Glutamatergic neuron (in vitro differentiated cells): ENCODE measurements at regions not wholly inside any gene's neighbourhood (a gene's known extent, or its start where the extent isn't known, plus 50 kb on each side); places are given as distances from the start of the nearest gene placed in this dataset.

Source experiments
- DNase-seq: peaks from one replicate; pipeline ENCODE4 v3.0.0; 2022
- H3K27ac Mint-ChIP-seq: one replicate; pipeline ENCODE4 v1.8.0; 2020; ENCODE audit warnings: mild to moderate bottlenecking, mixed read lengths, inconsistent platforms; ENCODE audit not compliant: unreplicated experiment
- H3K27me3 Mint-ChIP-seq: one replicate; pipeline ENCODE4 v1.8.0; 2020; ENCODE audit warnings: mild to moderate bottlenecking, moderate library complexity, mixed read lengths, inconsistent platforms; ENCODE audit not compliant: unreplicated experiment
- H3K36me3 Mint-ChIP-seq: one replicate; pipeline ENCODE4 v1.8.0; 2020; ENCODE audit warnings: mild to moderate bottlenecking, mixed read lengths, inconsistent platforms; ENCODE audit not compliant: unreplicated experiment
- H3K4me1 Mint-ChIP-seq: one replicate; pipeline ENCODE4 v1.8.0; 2020; ENCODE audit warnings: mild to moderate bottlenecking, low read depth, mixed read lengths, inconsistent platforms; ENCODE audit not compliant: unreplicated experiment
- H3K4me3 Mint-ChIP-seq: one replicate; pipeline ENCODE4 v1.8.0; 2020; ENCODE audit warnings: mild to moderate bottlenecking, mixed read lengths, inconsistent platforms; ENCODE audit not compliant: unreplicated experiment
- H3K9me3 Mint-ChIP-seq: one replicate; pipeline ENCODE4 v1.8.0; 2020; ENCODE audit warnings: mild to moderate bottlenecking, moderate library complexity, mixed read lengths, inconsistent platforms; ENCODE audit not compliant: unreplicated experiment
- TF ChIP-seq, protein P1 (sequence below): fragments of 200-600 bp; sonication (generic); IDR thresholded peaks from one replicate; pipeline ENCODE4 v1.5.0; 2021; ENCODE audit not compliant: partially characterized antibody, unreplicated experiment

DNA sequence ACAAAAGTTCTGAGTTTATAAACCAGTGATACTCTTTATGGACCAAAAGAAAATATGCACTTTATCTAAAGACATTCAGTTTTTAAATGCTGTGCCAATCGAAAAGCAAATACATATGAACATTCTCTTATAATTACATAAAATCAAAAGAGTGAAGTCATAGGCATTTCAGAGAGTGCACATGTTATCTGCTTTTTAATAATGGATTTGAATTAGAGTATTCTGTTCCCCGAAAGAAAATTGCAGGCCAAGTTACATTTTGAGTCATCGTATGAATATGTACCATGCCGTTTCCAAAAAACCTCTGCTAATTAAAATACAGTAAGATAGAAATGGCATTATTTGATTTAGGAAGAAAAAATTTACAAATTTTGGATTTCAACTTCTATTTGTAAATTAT lies 565.7 kb downstream of the ZEB2 start:
- peaks cover 29% of the 10 kb centered on the region for H3K4me1 Mint-ChIP-seq
- no peaks in the 10 kb centered on the region for H3K9me3 Mint-ChIP-seq
- H3K27ac Mint-ChIP-seq = no peak overlapping the region
- TF ChIP-seq, protein P1, sequence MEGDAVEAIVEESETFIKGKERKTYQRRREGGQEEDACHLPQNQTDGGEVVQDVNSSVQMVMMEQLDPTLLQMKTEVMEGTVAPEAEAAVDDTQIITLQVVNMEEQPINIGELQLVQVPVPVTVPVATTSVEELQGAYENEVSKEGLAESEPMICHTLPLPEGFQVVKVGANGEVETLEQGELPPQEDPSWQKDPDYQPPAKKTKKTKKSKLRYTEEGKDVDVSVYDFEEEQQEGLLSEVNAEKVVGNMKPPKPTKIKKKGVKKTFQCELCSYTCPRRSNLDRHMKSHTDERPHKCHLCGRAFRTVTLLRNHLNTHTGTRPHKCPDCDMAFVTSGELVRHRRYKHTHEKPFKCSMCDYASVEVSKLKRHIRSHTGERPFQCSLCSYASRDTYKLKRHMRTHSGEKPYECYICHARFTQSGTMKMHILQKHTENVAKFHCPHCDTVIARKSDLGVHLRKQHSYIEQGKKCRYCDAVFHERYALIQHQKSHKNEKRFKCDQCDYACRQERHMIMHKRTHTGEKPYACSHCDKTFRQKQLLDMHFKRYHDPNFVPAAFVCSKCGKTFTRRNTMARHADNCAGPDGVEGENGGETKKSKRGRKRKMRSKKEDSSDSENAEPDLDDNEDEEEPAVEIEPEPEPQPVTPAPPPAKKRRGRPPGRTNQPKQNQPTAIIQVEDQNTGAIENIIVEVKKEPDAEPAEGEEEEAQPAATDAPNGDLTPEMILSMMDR = no peak
- no peak for DNase-seq
- no peaks in the 10 kb centered on the region for H3K36me3 Mint-ChIP-seq
- no peaks in the 10 kb centered on the region for H3K27me3 Mint-ChIP-seq
- no peak overlapping the region for H3K4me3 Mint-ChIP-seq

GRCh38 chr2:143953451-143954030 lies 566.4 kb downstream of the ZEB2 start:
- TF ChIP-seq, protein P1 = no peak
- Mint-ChIP-seq H3K9me3 (no peaks in the 10 kb centered on the region), H3K36me3 (no peaks in the 10 kb centered on the region), H3K4me1 (peaks cover 29% of the 10 kb centered on the region), H3K4me3 (no peak overlapping the region), H3K27ac (no peak overlapping the region), H3K27me3 (no peaks in the 10 kb centered on the region)
- no peak for DNase-seq

- DNase-seq = no peak
- Mint-ChIP-seq H3K27me3 (no peaks in the 10 kb centered on the region), H3K27ac (no peak overlapping the region), H3K4me3 (no peak overlapping the region), H3K36me3 (no peaks in the 10 kb centered on the region), H3K4me1 (peaks cover 30% of the 10 kb centered on the region), H3K9me3 (no peaks in the 10 kb centered on the region)
- TF ChIP-seq, protein P1 = no peak
Measured at GRCh38 chr2:143952536-143952935, 567.4 kb downstream of the ZEB2 start.

GRCh38 chr2:143950704-143951103 lies 569.2 kb downstream of the ZEB2 start:
- Mint-ChIP-seq H3K9me3 (no peaks in the 10 kb centered on the region), H3K4me3 (no peak overlapping the region), H3K27me3 (peaks cover 3% of the 10 kb centered on the region), H3K36me3 (no peaks in the 10 kb centered on the region), H3K27ac (no peak overlapping the region), H3K4me1 (peaks cover 44% of the 10 kb centered on the region)
- no peak for DNase-seq
- TF ChIP-seq, protein P1 = no peak

DNA sequence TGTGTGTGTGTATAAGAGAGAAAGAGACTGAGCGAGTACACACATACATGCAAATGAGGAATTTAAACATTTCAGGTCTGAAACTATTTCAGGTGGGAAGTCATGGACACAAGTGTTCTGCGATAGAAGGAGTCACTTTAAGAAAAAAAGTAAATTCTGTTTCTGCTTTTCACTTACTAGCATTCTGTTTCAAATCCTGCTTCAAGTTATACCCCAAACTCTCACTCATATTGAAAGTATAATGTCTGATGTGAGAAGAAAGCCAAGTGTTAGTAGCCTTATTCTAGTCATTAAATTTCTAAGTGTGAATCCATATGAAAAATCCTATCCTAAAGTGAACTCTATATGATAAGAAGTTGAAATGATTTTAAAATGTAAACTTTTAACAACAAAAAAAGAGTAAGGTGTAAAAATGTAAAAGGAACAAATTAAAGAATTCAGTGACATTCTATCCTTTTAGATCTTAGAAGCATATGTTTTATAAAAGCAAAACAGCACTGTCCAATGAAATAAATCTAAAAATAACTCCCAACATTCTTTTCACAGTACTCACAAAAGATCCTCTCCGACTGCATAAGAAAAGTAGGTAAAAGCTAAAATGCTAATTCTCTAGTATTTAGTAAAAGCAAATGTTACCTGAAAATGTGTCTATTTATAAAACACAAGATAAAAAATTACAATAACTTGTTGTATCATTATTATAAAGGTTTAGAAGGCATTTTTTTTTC lies 570.6 kb downstream of the ZEB2 start:
- TF ChIP-seq, protein P1 = no peak
- Mint-ChIP-seq H3K36me3 (no peaks in the 10 kb centered on the region), H3K4me3 (no peak overlapping the region), H3K27me3 (peaks cover 3% of the 10 kb centered on the region), H3K27ac (no peak overlapping the region), H3K9me3 (no peaks in the 10 kb centered on the region), H3K4me1 (peaks cover 44% of the 10 kb centered on the region)
- DNase-seq = no peak
